Epidermal melanocyte (primary cell): ENCODE measurements at regions not wholly inside any gene's neighbourhood (a gene's known extent, or its start where the extent isn't known, plus 50 kb on each side); places are given as distances from the start of the nearest gene placed in this dataset.

Source experiments
- DNase-seq: peaks from one replicate; pipeline ENCODE4 v3.0.0; 2011; ENCODE audit warnings: low spot score; ENCODE audit not compliant: insufficient read length

DNA sequence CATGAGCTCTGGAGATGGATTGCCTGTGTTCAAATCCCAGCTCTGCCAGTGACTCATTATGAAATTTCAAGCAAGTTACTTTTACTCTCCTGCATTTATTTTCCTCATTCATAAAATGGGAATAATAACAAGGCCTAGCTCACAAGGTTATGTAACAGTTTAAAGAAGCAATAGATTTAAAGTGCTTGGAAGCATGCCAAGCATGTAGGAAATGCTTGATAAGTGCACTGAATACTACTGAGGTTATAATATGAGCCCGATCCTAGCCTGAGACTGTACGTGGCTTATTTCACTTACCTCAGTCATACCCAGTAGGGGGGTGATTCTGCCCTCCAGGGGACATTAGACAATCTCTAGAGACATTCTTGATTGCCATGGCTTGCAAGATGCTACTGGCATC lies 734.1 kb upstream of the WWC1 start:
- no peak for DNase-seq

DNA sequence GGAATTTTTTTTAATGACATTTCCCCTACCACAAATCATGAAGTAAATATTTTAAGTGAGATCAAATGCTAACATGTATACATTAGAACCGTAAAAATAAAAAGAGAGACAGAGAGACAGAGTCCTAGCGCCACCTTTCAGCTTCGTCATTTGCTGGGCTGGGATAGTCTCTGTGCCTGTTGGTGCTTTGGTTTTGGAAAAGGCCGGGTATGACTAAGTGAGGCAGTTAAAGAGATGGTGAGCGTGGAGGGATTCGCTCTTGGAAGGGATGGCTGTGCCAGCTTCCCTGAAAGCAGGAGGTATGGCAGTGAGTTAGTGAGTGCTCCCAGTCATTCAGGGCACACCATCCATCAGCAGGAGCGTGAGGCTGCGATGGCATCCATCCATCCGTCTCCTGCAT lies 729.6 kb upstream of the WWC1 start:
- DNase-seq, result no peak

DNA sequence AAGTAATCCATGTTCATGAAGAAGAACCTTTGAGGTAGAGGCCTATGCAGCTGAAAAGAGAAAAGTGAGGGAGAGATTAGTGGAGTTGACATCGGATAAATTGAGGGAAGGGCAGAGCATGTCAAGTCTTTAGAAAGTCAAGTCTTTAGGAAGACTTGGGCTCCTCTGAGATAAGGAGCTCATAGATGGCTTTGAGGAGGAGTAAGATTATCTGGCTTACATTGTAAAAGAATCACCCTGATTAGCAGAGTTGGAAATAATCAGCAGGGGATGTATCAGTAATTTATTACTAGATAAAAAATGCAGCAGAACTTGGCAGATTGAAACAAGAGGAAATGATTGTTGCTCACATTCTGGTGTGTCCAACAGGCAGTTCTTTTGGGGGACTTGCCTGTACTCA lies 727.2 kb upstream of the WWC1 start:
- DNase-seq, result no peak

DNA sequence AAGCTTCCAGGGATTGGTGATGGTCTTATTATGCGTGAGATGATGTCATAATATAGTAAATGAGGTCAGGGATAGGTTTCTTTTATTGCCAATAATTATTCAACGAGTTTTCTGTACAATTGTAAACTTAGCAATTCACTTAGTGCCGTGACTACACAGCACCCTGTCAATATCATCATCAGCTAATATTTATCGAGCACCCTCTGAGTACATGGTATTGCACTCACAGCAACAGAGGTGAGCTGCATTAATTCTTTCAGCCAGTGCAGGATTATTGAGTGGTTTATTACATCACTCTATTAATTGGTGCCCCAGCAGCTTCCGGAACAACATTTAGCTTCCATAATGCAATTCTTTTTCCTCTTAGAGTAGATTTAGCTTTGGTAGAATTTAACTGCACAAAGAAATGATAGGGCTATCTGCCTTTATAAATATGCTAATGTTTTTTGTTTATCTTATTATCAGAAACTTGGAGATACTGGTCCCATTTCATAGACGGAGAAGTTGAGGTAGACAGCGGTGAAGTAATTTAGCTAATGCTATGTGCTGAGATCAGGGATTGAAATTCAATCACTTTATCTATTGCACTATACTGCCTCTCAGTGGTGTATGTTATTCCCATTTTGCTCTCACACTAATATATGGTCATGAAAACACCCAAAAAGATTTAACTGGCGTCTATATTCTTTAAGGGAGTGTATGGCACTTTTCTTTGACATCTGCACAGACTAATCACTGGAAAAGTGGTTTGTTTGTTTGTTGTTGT lies 726.1 kb upstream of the WWC1 start:
- DNase-seq, result peak; percentile 31

DNA sequence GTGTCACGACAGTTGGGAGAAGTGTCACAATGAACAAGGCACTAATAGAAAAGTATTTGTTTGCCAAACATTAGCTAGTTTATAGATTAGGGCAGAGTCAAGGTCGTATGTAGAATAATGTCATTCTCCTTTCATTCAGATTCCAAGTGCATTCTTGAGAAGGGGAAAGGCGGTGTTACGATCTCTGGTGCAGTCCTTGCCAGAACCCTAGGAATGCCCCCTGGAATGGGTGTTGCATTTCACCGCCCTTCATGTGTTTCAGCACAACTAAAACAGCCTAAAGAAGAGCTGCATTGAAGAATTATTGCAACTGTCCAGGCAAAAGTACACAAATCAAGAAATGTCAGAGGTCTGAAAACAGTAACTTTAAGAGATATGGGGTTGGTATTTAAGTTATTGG lies 721.0 kb upstream of the WWC1 start:
- no peak for DNase-seq

DNA sequence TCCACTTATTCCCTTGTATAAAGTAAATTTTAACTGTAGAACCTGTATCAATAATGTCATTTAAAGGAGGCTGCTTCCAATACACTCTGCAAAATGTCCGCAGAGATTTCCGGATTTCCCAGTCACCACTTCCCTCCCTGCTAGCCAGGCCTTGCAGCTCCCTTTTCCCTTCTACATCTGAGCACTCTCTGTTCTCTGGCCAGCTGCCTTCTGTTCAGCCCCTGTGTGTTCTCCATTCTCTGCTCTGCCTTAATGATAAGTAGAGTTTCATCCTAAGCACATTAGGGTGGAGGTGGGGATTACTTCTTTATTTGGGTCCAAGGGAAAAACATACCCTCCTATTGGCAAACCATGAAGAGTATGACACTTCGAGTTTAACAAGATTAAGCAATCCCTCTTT lies 719.6 kb upstream of the WWC1 start:
- DNase-seq, result no peak

DNA sequence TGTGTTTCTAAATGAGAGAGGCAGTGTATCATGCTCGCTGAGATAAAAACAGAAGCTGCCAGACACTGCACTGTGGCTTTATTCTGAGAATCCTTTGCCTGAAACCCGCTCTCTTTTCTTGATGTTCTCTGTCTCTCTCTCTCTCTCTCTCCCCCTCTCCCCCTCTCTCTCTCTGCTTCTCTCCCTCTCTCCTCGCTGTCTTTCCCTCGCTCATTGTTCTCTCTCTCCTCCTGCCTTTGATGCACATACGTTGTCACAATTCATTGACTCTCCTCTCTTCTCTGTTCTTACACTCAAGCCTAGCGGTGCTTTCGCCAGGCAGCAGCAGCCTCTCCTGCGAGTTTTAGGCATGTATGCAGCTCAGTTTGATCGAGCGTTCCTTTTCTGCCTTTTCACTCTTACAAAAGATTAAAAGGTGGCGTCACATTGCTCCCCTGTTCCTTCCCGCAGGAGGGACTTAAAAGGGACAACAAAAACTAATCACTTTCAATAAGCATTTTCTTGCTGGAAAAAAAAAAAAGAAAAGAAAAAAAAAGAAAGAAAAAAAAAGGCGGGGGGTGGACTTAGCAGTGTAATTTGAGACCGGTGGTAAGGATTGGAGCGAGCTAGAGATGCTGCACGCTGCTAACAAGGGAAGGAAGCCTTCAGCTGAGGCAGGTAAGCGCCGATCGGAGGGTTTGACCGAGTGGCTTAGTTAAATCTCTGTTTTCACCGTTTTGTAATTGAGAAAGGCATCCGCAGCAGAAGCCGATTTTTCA lies 717.9 kb upstream of the WWC1 start:
- no peak for DNase-seq

DNA sequence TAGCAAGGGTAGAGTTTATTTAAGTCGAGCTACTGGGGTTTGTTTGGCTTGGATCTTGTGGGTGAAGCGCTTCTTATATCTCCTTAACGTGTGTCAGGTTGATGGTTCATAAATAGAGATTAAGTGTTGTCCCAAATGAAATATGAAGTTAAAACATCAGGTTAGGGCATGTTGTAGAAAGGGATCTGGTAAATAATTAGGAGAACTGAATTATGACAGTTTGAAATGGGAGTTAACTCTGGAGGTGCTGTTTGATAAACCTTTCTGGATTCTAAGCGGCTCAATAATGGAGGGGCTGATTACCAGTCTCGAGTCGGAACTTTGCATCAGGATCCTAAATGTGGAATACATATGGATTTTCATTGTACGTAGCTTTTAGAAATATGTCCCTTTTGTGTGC lies 717.0 kb upstream of the WWC1 start:
- DNase-seq, result no peak

DNA sequence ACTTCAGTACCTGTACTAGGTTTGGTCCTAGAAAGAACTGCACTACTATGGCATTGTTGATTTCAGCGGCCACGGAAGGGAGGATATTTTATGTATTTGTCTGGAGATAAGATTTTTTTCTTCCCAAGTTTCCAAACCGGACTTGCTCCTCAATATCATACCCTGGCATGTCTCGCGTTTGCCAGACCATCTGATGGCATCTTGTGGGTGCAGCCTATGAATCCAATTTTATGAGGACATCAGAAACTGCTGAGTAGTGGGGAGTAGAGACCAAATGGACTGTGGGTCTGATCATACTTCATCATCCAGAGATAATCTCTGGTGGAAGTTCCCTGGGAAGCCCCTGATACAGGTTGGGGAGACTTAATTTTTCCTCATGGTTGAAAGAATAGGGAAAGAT lies 716.1 kb upstream of the WWC1 start:
- DNase-seq, result no peak

DNA sequence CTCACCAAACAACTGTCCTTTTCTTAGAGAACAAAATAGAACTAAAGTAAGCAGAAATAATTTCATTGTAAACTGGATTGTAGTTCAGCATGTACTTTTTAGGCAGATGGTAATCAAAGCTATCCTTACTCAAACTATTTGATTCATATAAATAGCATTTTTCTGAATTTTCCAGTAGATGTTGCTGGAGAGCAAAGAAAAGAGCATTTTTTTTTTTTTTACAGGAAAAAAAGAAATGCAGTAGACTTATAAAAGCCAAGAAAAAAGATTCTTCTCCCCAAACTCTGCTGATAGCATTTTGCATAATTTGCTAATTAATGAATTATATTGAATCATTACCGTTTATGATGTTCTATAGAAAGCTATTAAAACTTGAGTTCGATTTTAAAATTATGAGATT lies 715.3 kb upstream of the WWC1 start:
- no peak for DNase-seq

DNA sequence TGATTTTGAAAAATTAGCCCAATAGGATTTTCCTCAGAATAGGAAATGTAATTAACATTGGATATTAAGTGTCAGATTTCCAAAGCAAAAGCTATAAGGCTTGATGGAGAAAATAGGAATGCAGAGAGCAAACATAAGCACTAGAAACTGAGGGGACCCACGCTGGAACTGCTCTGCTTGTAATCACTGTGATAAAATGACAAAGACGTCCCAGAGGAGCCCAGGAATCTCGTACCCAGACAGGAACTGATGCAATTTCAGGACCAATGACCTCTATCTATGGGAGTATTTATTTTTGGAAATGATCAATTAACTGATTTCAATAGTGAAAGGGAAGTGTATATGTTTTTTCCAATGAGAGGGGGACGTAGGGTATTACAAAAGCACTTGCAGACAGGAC lies 714.5 kb upstream of the WWC1 start:
- no peak for DNase-seq

DNA sequence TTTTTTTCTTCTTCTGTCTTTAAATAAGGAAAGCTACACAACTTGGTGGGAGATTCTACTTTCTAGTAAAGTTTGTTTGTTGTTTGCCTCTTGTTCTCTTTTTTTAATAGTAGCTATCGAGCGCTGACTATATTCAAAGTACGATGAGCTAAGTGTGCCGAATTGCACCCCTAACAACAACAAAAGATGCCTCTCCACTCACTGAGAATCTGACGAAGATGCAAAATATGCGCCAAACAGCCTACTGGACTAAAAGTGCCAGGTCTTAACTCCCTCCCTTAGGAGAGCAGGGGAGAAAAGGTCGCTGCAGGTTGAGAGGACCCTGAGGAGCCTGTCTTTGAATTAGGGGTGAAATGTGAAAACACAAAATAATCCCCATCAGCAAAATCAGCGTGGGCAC lies 713.8 kb upstream of the WWC1 start:
- no peak for DNase-seq

DNA sequence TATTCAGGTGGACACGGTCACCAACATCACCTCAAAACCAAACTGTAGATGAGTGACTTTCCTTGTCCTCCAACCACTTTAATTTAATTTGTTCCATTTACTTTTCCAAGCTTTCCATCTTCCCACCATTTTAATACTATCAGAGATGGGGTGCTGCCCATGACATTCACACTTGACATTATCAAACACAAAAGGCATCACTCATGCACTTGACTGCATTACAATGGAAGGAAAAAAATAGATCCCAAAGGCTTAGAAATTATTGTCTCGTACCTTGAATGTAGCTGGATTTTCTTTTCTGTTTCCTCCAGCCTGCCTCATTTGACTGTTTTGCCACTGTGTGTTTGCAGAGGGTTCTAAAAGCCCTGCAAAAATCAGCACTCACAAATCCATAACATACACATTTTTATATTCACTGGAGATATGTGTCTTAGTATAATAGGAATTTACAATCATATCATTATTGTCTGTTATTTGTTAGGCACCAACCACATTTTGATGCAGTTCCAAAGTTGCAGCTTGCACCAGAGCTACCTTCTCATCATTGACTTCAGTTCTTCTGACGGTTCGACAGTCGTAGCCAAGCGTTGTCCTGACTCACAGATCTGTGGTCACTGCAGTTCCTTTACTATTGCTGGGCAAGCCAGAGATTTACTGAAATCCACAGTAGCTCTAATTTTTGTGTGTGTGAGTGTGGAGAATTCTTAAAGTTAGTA lies 712.3 kb upstream of the WWC1 start:
- DNase-seq, result no peak

DNA sequence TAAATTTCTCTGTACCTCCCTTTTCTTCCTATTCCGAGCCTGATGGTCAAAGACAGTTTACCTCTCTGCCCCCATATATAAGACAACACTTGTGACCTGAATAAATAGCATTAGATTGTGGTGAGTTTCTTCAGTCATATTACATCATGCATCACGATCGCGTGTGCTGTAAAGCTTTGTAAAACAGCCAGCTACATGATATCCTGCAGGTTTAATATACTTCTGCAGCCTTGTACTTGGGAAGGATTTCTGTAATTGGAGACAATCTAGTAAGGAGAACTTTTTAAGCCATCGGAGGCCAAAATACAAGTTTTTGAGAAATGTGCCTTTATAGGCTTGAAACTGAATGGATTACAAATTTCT lies 711.8 kb upstream of the WWC1 start:
- no peak for DNase-seq

DNA sequence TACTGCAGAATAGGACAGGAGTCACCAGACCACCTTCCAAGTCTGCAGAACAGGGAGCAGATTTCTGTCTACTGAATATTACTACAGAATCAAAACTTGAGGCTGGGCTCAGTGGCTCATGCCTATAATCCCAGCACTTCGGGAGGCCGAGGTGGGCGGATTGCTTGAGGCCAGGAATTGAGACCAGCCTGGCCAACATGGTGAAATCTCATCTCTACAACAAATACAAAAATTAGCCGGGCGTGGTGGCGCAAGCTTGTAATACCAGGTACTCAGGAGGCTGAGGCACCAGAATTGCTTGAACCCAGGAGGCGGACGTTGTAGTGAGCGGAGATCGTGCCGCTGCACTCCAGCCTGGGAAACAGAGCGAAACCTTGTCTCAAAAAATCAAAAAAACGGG lies 710.8 kb upstream of the WWC1 start:
- DNase-seq, result no peak

DNA sequence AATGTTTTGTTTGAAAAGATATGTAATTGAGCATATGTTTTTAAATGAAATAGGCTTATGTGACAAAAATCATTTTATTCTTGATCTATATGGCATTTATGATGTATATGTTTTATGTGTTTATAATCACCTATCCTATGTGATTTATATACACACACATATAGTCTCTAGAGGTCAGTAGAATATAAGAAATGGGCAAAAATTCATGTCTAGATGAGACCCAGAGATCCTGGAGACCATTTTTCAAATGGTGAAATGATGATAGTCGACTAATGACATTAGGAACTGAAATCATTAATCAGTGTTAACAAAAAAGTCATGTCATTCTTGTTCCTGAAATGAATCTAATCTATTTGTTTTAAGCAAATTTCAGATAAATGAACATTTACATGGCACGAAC lies 709.2 kb upstream of the WWC1 start:
- no peak for DNase-seq

DNA sequence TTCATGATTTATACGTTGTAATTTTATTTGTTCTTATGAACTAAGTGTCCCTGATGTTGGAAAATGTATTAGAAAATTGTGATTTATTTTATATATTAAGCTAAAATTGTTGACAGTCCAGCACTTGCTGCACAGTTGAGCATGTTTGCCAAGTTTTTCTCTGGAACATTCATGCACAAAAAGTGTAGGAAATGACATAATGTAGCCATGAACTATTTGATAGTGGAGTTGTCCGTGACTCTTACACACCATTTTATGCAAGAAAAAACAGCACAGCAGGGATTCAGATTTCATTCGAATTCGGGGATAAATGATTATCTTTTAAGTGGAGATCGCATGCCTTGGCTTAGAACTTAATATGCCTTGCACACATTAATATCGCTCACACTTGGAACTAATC lies 708.6 kb upstream of the WWC1 start:
- DNase-seq, result no peak

DNA sequence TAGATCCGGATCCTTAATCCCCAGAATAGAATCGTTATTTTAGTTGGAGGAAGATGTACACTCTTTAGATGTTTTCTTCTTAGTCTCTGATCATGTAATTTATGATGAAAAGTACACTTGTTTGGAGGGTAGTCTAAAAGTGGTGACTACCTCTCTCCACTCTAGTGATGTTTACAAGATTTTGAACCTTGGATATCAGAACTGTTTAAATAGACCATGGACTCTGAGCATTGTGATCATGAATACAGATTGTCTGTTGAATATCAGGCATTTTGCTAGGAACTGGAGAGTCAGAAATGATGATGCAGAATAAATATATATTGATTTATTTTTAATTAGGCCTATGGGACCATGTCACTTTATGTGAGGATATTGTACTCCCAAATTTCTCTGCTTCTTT lies 706.3 kb upstream of the WWC1 start:
- DNase-seq, result no peak

DNA sequence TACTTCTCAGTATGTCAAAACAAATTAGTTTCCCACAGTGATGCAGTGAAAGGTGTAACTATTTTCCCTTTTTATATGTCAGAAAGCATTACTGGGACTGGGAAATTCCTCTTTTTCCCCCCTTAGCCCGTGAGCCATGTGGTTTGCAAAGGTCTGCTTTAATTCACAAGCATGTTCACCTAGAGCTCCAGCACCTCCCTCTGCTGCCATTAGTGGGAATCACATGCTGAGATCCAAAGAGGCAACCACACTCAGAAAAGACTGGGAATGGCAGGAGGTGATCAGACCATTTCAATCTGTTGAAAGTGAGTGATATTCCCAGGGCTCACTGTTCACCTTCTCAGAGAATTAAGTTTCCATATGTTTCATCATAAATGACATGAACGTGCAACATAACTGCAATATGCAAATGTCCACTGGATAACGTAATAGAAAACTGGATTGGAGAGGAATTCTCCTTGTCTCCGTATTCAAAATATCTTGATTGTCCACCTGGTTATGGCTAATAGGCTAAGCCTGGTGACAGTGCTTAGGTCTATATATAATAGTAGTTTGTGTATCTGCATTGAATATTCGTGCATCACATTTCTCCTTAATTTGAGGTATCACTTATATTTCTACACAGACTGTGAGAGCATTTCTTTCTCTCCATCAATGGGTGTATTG lies 703.5 kb upstream of the WWC1 start:
- no peak for DNase-seq

DNA sequence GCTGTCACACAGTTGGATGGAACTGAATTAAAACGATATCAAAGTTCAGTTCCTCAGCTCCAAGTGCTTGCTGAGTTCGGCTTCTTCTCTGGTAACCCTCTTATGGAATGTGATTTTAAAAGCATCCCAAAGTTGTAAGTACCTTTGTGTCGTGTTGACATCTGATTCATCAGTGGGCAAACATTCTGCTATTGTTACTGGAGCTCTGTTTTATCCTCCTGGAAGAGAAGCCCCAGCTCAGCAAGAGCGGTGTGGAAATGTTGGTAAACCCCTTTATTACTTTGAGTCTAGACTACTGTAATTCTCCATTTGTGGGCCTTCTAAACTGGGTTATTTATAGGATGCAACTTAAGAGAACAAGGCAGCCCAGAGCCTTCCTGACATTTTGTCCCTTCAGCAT lies 699.3 kb upstream of the WWC1 start:
- no peak for DNase-seq

DNA sequence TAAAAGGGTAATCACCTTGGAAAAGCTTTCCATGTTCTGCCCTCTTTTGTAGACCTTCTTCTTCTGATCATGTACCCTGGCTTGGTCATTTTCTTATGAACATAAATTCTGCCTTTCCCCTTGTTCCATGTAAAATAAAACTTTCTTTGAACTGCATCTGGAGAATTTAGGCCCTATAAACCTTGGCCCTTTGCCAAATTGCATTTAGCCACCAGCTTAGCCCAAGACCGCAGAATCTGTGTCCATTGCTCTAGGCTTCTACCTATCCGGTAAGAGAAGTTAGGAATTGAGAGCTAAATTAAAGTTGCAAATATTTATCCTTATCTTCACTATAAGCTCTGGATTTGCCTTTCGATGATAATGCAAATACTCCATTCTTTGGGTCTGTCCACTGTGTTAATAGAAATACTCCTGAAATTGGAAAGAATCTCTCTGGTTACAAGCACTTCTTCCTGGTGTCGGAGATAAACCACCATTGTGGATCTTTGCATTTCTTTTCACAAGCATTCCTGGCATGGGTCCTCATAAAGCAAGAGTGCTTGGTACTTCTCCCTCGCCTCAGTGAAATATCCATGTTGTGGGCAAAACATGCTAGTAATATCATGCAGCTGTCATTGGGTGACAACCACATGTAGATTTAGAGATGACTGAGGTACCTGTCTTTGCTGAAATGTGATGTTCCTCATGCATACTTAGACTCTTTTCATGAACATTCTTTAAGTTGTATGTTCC lies 698.0 kb upstream of the WWC1 start:
- no peak for DNase-seq
